Uterus (tissue), 3 donors: ENCODE measurements at regions not wholly inside any gene's neighbourhood (a gene's known extent, or its start where the extent isn't known, plus 50 kb on each side); places are given as distances from the start of the nearest gene placed in this dataset.

Source experiments
- DNase-seq, 2 donors: peaks; one replicate each; pipeline ENCODE4 v3.0.0-alpha.2; 2019 to 2020
- H3K27ac ChIP-seq, 2 donors: fragments of 200-600 bp; sonication (generic); 1 replicate in 1 of 2; 2 replicates in 1 of 2; pipeline ENCODE4 v1.5.1; 2016 to 2018
- H3K27me3 ChIP-seq, 2 donors: fragments of 200-600 bp; sonication (generic); one replicate each; pipeline ENCODE4 v1.5.1; 2018 to 2019; ENCODE audit warnings: control low read depth in 1 of 2
- H3K36me3 ChIP-seq, 2 donors: fragments of 200-600 bp; sonication (generic); one replicate each; pipeline ENCODE4 v1.5.1; 2019; ENCODE audit warnings: control low read depth in 1 of 2
- H3K4me1 ChIP-seq, 2 donors: fragments of 200-600 bp; sonication (generic); one replicate each; pipeline ENCODE4 v1.5.1; 2018 to 2019; ENCODE audit warnings: control low read depth in 1 of 2
- H3K4me3 ChIP-seq, 2 donors: fragments of 200-600 bp; sonication (generic); 1 replicate in 1 of 2; 2 replicates in 1 of 2; pipeline ENCODE4 v1.5.1; 2018 to 2019; ENCODE audit warnings: mild to moderate bottlenecking in 1 of 2
- H3K9me3 ChIP-seq, 2 donors: fragments of 200-600 bp; sonication (generic); one replicate each; pipeline ENCODE4 v1.5.1; 2019; ENCODE audit warnings: control low read depth in 1 of 2
- CTCF ChIP-seq, 4 experiments: fragments of 200-600 bp in 2 of 4; fragments of 450-650 bp in 2 of 4; sonication (generic) in 2 of 4; IDR thresholded peaks; one replicate each; pipeline ENCODE4 v1.5.1; 2016 to 2019; ENCODE audit warnings: antibody characterized with exemption in 4 of 4, mild to moderate bottlenecking in 2 of 4, moderate library complexity in 1 of 4
- POLR2A ChIP-seq, 2 donors: fragments of 450-650 bp; IDR thresholded peaks; one replicate each; pipeline ENCODE4 v1.6.1; 2016; ENCODE audit warnings: antibody characterized with exemption in 2 of 2, mild to moderate bottlenecking in 1 of 2, moderate library complexity in 1 of 2
- intact Hi-C: fragments of 100-400 bp; cut with DNase I; formaldehyde crosslinking; loops from one replicate; pipeline ENCODE4 v1.15.1; 2023; ENCODE audit warnings: low total_unique reads
- donor health status: DM: yes; HTN: yes; CAD: no.

GRCh38 chr1:222940095-222940494 is 125.3 kb downstream of the DISP1 start:
- intact Hi-C loops = no loop called here
- Histone ChIP-seq H3K4me1 (no peaks in the 10 kb centered on the region), H3K27me3 (no peaks in the 10 kb centered on the region), H3K4me3 (no peak overlapping the region), H3K36me3 (no peaks in the 10 kb centered on the region), H3K9me3 (no peaks in the 10 kb centered on the region), H3K27ac (no peak overlapping the region)
- no peak for DNase-seq
- no peak for TF ChIP-seq POLR2A (IDR thresholded peaks at IDR 0.05)
- no peak for TF ChIP-seq CTCF (IDR thresholded peaks at IDR 0.05)

- no peaks in the 10 kb centered on the region for H3K27me3 ChIP-seq
- DNase-seq = no peak
- H3K4me3 ChIP-seq = no peak overlapping the region
- intact Hi-C loops = no loop called here
- H3K36me3 ChIP-seq = no peaks in the 10 kb centered on the region
- no peaks in the 10 kb centered on the region for H3K4me1 ChIP-seq
- H3K9me3 ChIP-seq = no peaks in the 10 kb centered on the region
- no peak for TF ChIP-seq CTCF (IDR thresholded peaks at IDR 0.05)
- no peak for TF ChIP-seq POLR2A (IDR thresholded peaks at IDR 0.05)
- H3K27ac ChIP-seq = no peak overlapping the region
Measured at GRCh38 chr1:222940906-222941305, 126.1 kb downstream of the DISP1 start.

- DNase-seq = no peak
- TF ChIP-seq POLR2A (IDR thresholded peaks at IDR 0.05) = no peak
- TF ChIP-seq CTCF (IDR thresholded peaks at IDR 0.05) = no peak
- Histone ChIP-seq H3K27ac (no peak overlapping the region), H3K4me1 (no peaks in the 10 kb centered on the region), H3K36me3 (no peaks in the 10 kb centered on the region), H3K4me3 (no peak overlapping the region), H3K27me3 (no peaks in the 10 kb centered on the region), H3K9me3 (no peaks in the 10 kb centered on the region)
- intact Hi-C loops = no loop called here
Measured at GRCh38 chr1:222941425-222941824, 126.6 kb downstream of the DISP1 start.

GRCh38 chr1:222946436-222946835 is 131.6 kb downstream of the DISP1 start:
- intact Hi-C loops = no loop called here
- Histone ChIP-seq H3K36me3 (no peaks in the 10 kb centered on the region), H3K4me3 (no peak overlapping the region), H3K4me1 (no peaks in the 10 kb centered on the region), H3K9me3 (no peaks in the 10 kb centered on the region), H3K27me3 (no peaks in the 10 kb centered on the region), H3K27ac (no peak overlapping the region)
- no peak for DNase-seq
- no peak for TF ChIP-seq CTCF (IDR thresholded peaks at IDR 0.05)
- no peak for TF ChIP-seq POLR2A (IDR thresholded peaks at IDR 0.05)

- DNase-seq = no peak
- Histone ChIP-seq H3K4me3 (no peak overlapping the region), H3K4me1 (no peaks in the 10 kb centered on the region), H3K27me3 (no peaks in the 10 kb centered on the region), H3K36me3 (no peaks in the 10 kb centered on the region), H3K27ac (no peak overlapping the region), H3K9me3 (no peaks in the 10 kb centered on the region)
- no peak for TF ChIP-seq POLR2A (IDR thresholded peaks at IDR 0.05)
- TF ChIP-seq CTCF (IDR thresholded peaks at IDR 0.05) = no peak
- intact Hi-C loops = no loop called here
Measured at GRCh38 chr1:222948079-222948478, 133.2 kb downstream of the DISP1 start.
